Skeletal muscle satellite cell (primary cell): ENCODE measurements at regions not wholly inside any gene's neighbourhood (a gene's known extent, or its start where the extent isn't known, plus 50 kb on each side); places are given as distances from the start of the nearest gene placed in this dataset. TPM values are rescaled to one million over a fixed set of nuclear protein-coding genes. Genes with fewer than 3 reads are reported as not detected.
"Not testable (repeated sequence)": the region's sequence is repeated elsewhere in the genome, so short reads cannot be mapped to it uniquely, and the experiment has no call there.

Experiments
- H3K27me3 ChIP-seq: 2 replicates; pipeline ENCODE4 v1.7.0; 2013; ENCODE audit warnings: low read length; ENCODE audit not compliant: control insufficient read depth, insufficient read depth
- H3K36me3 ChIP-seq: 2 replicates; pipeline ENCODE4 v1.7.0; 2013; ENCODE audit warnings: mild to moderate bottlenecking, control low read depth, low read length; ENCODE audit not compliant: insufficient read depth
- H3K4me1 ChIP-seq: 2 replicates; pipeline ENCODE4 v1.7.0; 2013; ENCODE audit warnings: low read length; ENCODE audit not compliant: control insufficient read depth, insufficient read depth
- H3K4me2 ChIP-seq: 2 replicates; pipeline ENCODE4 v1.7.0; 2013; ENCODE audit warnings: mild to moderate bottlenecking, low read length
- H3K4me3 ChIP-seq: 2 replicates; pipeline ENCODE4 v1.7.0; 2013; ENCODE audit warnings: low read length
- H3K9ac ChIP-seq: 2 replicates; pipeline ENCODE4 v1.7.0; 2013; ENCODE audit warnings: mild to moderate bottlenecking, low read depth, low read length, moderate library complexity
- H3K9me3 ChIP-seq: replicated peaks from 2 replicates; pipeline ENCODE4 v1.7.0; 2013; ENCODE audit warnings: mild to moderate bottlenecking, control low read depth, low read length
- small RNA-seq: library from RNA; depleted of rRNA; stranded (forward); fragments of <200 nt; gene quantifications from one replicate; pipeline ENCODE3, GENCODE V24; 2012

- H3K9me3 ChIP-seq = no peaks in the 10 kb centered on the region
- no peaks in the 10 kb centered on the region for H3K36me3 ChIP-seq
- H3K4me2 ChIP-seq = no peak overlapping the region
- no peak overlapping the region for H3K9ac ChIP-seq
- no peak overlapping the region for H3K4me3 ChIP-seq
- no peaks in the 10 kb centered on the region for H3K4me1 ChIP-seq
- H3K27me3 ChIP-seq = no peaks in the 10 kb centered on the region
Measured at GRCh38 chr5:101024299-101024698, 121.2 kb upstream of the ST8SIA4 start.

GRCh38 chr5:101018299-101018698, 115.2 kb upstream of the ST8SIA4 start:
- no peaks in the 10 kb centered on the region for H3K4me1 ChIP-seq
- no peaks in the 10 kb centered on the region for H3K36me3 ChIP-seq
- no peaks in the 10 kb centered on the region for H3K9me3 ChIP-seq
- H3K27me3 ChIP-seq = no peaks in the 10 kb centered on the region
- no peak overlapping the region for H3K4me2 ChIP-seq
- H3K9ac ChIP-seq = no peak overlapping the region
- no peak overlapping the region for H3K4me3 ChIP-seq

- H3K4me3 ChIP-seq = no peak overlapping the region
- H3K9me3 ChIP-seq = no peaks in the 10 kb centered on the region
- H3K36me3 ChIP-seq = no peaks in the 10 kb centered on the region
- no peak overlapping the region for H3K9ac ChIP-seq
- no peaks in the 10 kb centered on the region for H3K27me3 ChIP-seq
- no peak overlapping the region for H3K4me2 ChIP-seq
- H3K4me1 ChIP-seq = no peaks in the 10 kb centered on the region
Measured at GRCh38 chr5:101012880-101013279, 109.8 kb upstream of the ST8SIA4 start.

- no peaks in the 10 kb centered on the region for H3K4me1 ChIP-seq
- no peaks in the 10 kb centered on the region for H3K9me3 ChIP-seq
- no peak overlapping the region for H3K4me2 ChIP-seq
- H3K27me3 ChIP-seq = no peaks in the 10 kb centered on the region
- no peak overlapping the region for H3K4me3 ChIP-seq
- no peaks in the 10 kb centered on the region for H3K36me3 ChIP-seq
- H3K9ac ChIP-seq = no peak overlapping the region
Measured at GRCh38 chr5:101009758-101010519, 106.9 kb upstream of the ST8SIA4 start.

- Histone ChIP-seq H3K27me3 (no peaks in the 10 kb centered on the region), H3K4me3 (no peak overlapping the region), H3K4me2 (no peak overlapping the region), H3K36me3 (no peaks in the 10 kb centered on the region), H3K9me3 (no peaks in the 10 kb centered on the region), H3K4me1 (no peaks in the 10 kb centered on the region), H3K9ac (no peak overlapping the region)
Measured at GRCh38 chr5:100992354-100992753, 89.3 kb upstream of the ST8SIA4 start.

- H3K27me3 ChIP-seq, H3K4me3 ChIP-seq, H3K9ac ChIP-seq, H3K9me3 ChIP-seq, H3K4me2 ChIP-seq, H3K4me1 ChIP-seq, H3K36me3 ChIP-seq: not testable (repeated sequence)
Measured at GRCh38 chr5:100983601-100984000, 80.5 kb upstream of the ST8SIA4 start.

GRCh38 chr5:100974082-100974481, 71.0 kb upstream of the ST8SIA4 start:
- H3K4me3 ChIP-seq = no peak overlapping the region
- H3K9ac ChIP-seq = no peak overlapping the region
- no peaks in the 10 kb centered on the region for H3K36me3 ChIP-seq
- no peaks in the 10 kb centered on the region for H3K4me1 ChIP-seq
- H3K27me3 ChIP-seq = no peaks in the 10 kb centered on the region
- no peaks in the 10 kb centered on the region for H3K9me3 ChIP-seq
- H3K4me2 ChIP-seq = no peak overlapping the region

- no peak overlapping the region for H3K9ac ChIP-seq
- H3K9me3 ChIP-seq = no peaks in the 10 kb centered on the region
- H3K27me3 ChIP-seq = peaks cover 3% of the 10 kb centered on the region
Measured at GRCh38 chr5:100970646-100971255, 67.7 kb upstream of the ST8SIA4 start.

GRCh38 chr5:100965291-100965690, 62.2 kb upstream of the ST8SIA4 start:
- Histone ChIP-seq H3K9ac (no peak overlapping the region), H3K36me3 (no peaks in the 10 kb centered on the region), H3K4me2 (no peak overlapping the region)

More at GRCh38 chr5:100970646-100971255, 67.7 kb upstream of the ST8SIA4 start:
- Histone ChIP-seq H3K4me2 (no peak overlapping the region), H3K4me1 (no peaks in the 10 kb centered on the region), H3K36me3 (no peaks in the 10 kb centered on the region), H3K4me3 (no peak overlapping the region)

More at GRCh38 chr5:100965291-100965690, 62.2 kb upstream of the ST8SIA4 start:
- H3K9me3 ChIP-seq = no peaks in the 10 kb centered on the region
- H3K4me1 ChIP-seq = no peaks in the 10 kb centered on the region
- peaks cover 3% of the 10 kb centered on the region for H3K27me3 ChIP-seq
- no peak overlapping the region for H3K4me3 ChIP-seq

Small RNA genes in the stretch of these regions (small RNA-seq; reads per million reads assigned to genes)
- gene RN7SL802P = not detected
- gene RNA5SP188 = 0.35 reads per million
